ENCODE measurements at regions not wholly inside any gene's neighbourhood (a gene's known extent, or its start where the extent isn't known, plus 50 kb on each side); places are given as distances from the start of the nearest gene placed in this dataset.

DNA sequence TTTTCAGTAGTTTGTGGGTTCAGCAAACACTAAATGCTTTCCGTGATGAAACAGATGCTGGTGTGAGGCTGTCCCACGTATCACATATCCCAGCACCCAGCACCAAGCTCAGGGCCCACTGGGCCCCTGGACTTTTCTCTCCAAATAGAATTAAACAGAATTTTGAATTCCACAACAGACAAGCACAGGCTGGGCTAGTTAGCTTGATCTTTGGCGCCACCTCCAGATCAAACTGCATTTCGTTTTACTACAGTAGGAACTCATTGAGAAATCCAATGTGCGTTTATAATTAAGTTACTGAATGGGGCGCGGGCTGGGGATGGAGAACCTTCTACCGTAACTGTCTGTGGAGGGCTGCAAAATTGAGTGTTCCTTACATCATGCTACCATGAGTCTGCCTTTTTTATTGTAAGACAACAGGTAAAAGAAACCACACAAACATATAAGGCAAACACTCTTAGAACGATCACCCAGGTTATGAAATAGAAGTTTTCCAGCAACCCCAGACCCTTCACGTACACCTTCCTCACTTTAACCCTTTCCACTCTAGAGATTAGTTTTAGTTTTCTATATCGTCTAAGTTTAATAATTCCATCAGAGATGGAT, 107.8 kb downstream of the ZFP64 start:
- BruUV-seq (replicated peaks): no TSS peak
- peak; percentile 80 for DNase-seq
- peak; percentile 88 for TF ChIP-seq CTCF (IDR thresholded peaks at IDR 0.05; ENCODE audit: unreplicated experiment)
- intact Hi-C loops (cut with micrococcal nuclease; ENCODE audit: unreplicated experiment): loop anchor here (1.0 to 10.0 kb wide), 5 partner anchors 283 to 711 kb away; partner anchors contain the start of gene ATP9A
- no peaks in the 10 kb centered on the region for H3K36me3 Mint-ChIP-seq (ENCODE audit: insufficient read depth, unreplicated experiment)
- H3K27me3 Mint-ChIP-seq (ENCODE audit: unreplicated experiment): no peaks in the 10 kb centered on the region
- no peaks in the 10 kb centered on the region for H3K4me1 Mint-ChIP-seq (ENCODE audit: low read depth, unreplicated experiment)
- peaks cover 4% of the 10 kb centered on the region for H3K9me3 Mint-ChIP-seq (ENCODE audit: low read depth, unreplicated experiment)
- CTCF ChIA-PET: interaction anchor here (0.6 to 3.6 kb wide), 5 partner anchors 45 to 453 kb away, joined by 3 to 15 read pairs (median 3); no protein-coding TSS in a partner anchor
- no peak overlapping the region for H3K27ac Mint-ChIP-seq (ENCODE audit: unreplicated experiment)
- H3K4me3 Mint-ChIP-seq (ENCODE audit: low read depth, unreplicated experiment): no peak overlapping the region

DNA sequence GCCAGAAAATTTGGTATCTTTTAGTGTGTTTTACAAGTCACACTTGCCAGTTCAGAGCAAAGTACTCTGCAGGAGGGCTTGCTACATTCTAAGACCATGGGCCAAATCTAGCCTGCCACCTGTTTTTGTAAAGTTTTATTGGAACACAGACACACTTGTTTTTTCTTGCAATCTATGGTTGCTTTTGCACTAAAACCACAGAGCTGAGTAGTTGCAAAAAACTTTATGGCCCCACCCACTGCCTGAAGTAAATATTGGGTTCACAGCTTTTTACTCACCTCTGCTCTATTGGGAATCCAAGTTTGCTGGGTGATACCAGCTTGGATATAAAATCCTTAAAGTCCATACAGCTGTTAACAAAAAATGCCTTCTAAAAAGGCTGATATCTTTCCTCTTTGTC, 109.0 kb downstream of the ZFP64 start:
- CTCF ChIA-PET: interaction anchor here (0.7 to 3.6 kb wide), 5 partner anchors 116 to 442 kb away, joined by 3 to 15 read pairs (median 3); no protein-coding TSS in a partner anchor
- no peak for TF ChIP-seq CTCF (IDR thresholded peaks at IDR 0.05; ENCODE audit: unreplicated experiment)
- no peak overlapping the region for H3K4me3 Mint-ChIP-seq (ENCODE audit: low read depth, unreplicated experiment)
- intact Hi-C loops (cut with micrococcal nuclease; ENCODE audit: unreplicated experiment): loop anchor here (1.0 to 10.0 kb wide), 5 partner anchors 282 to 710 kb away; partner anchors contain the start of gene ATP9A
- no peak overlapping the region for H3K27ac Mint-ChIP-seq (ENCODE audit: unreplicated experiment)
- H3K4me1 Mint-ChIP-seq (ENCODE audit: low read depth, unreplicated experiment): no peaks in the 10 kb centered on the region
- peaks cover 4% of the 10 kb centered on the region for H3K9me3 Mint-ChIP-seq (ENCODE audit: low read depth, unreplicated experiment)
- no peaks in the 10 kb centered on the region for H3K27me3 Mint-ChIP-seq (ENCODE audit: unreplicated experiment)
- no TSS peak for BruUV-seq (replicated peaks)
- H3K36me3 Mint-ChIP-seq (ENCODE audit: insufficient read depth, unreplicated experiment): no peaks in the 10 kb centered on the region
- DNase-seq: no peak

DNA sequence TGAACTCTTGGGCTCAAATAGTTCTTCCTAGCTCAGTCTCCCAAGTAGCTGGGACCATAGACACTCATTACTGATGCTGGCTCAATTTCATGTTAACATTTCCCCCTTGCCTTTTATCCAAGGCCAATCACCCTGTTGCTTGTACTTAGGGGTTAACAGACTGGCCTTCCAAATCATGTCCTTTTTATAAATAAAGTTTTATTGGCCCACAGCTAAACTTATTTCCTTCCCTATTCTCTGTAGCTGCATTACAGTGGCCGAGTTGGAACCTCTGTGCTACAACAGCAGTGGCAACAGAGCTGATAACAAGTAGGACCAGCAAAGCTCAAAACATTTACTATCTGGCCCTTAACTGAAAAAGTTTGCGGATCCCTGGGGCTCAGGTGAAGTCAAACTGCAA, 109.8 kb downstream of the ZFP64 start:
- H3K4me3 Mint-ChIP-seq (ENCODE audit: low read depth, unreplicated experiment): no peak overlapping the region
- no peak for DNase-seq
- no peak overlapping the region for H3K27ac Mint-ChIP-seq (ENCODE audit: unreplicated experiment)
- no peaks in the 10 kb centered on the region for H3K4me1 Mint-ChIP-seq (ENCODE audit: low read depth, unreplicated experiment)
- intact Hi-C loops (cut with micrococcal nuclease; ENCODE audit: unreplicated experiment): loop anchor here (2.0 to 10.0 kb wide), 3 partner anchors 317 to 709 kb away; partner anchors contain the start of gene ATP9A
- CTCF ChIA-PET: interaction anchor here (0.7 to 3.6 kb wide), 4 partner anchors 35 to 315 kb away, joined by 4 to 15 read pairs (median 6); no protein-coding TSS in a partner anchor
- no peaks in the 10 kb centered on the region for H3K27me3 Mint-ChIP-seq (ENCODE audit: unreplicated experiment)
- H3K9me3 Mint-ChIP-seq (ENCODE audit: low read depth, unreplicated experiment): no peaks in the 10 kb centered on the region
- no peaks in the 10 kb centered on the region for H3K36me3 Mint-ChIP-seq (ENCODE audit: insufficient read depth, unreplicated experiment)
- no TSS peak for BruUV-seq (replicated peaks)
- TF ChIP-seq CTCF (IDR thresholded peaks at IDR 0.05; ENCODE audit: unreplicated experiment): no peak

GRCh38 chr20:52081066-52081465, 110.5 kb downstream of the ZFP64 start:
- no TSS peak for BruUV-seq (replicated peaks)
- Mint-ChIP-seq H3K27me3 (ENCODE audit: unreplicated experiment) (no peaks in the 10 kb centered on the region), H3K4me1 (ENCODE audit: low read depth, unreplicated experiment) (no peaks in the 10 kb centered on the region), H3K4me3 (ENCODE audit: low read depth, unreplicated experiment) (no peak overlapping the region), H3K9me3 (ENCODE audit: low read depth, unreplicated experiment) (no peaks in the 10 kb centered on the region), H3K27ac (ENCODE audit: unreplicated experiment) (no peak overlapping the region), H3K36me3 (ENCODE audit: insufficient read depth, unreplicated experiment) (no peaks in the 10 kb centered on the region)
- CTCF ChIA-PET: interaction anchor here (0.8 to 3.6 kb wide), 2 partner anchors 260 to 281 kb away, joined by 7 to 15 read pairs; no protein-coding TSS in a partner anchor
- no peak for DNase-seq
- intact Hi-C loops (cut with micrococcal nuclease; ENCODE audit: unreplicated experiment): loop anchor here (10.0 kb wide), 1 partner anchor 316 kb away; the partner anchor contains the start of gene ATP9A
- no peak for TF ChIP-seq CTCF (IDR thresholded peaks at IDR 0.05; ENCODE audit: unreplicated experiment)
